ENCODE measurements at regions not wholly inside any gene's neighbourhood (a gene's known extent, or its start where the extent isn't known, plus 50 kb on each side); places are given as distances from the start of the nearest gene placed in this dataset.

GRCh38 chr3:13728487-13728886 is 151.4 kb downstream of the WNT7A start (continued):
- TF ChIP-seq ELF4 (CRISPR knock-in tag; IDR thresholded peaks at IDR 0.05; ENCODE audit: low read depth) (no peak), AR (CRISPR knock-in tag; IDR thresholded peaks at IDR 0.05) (no peak), FOXP4 (CRISPR knock-in tag; IDR thresholded peaks at IDR 0.05) (no peak), ZNF281 (CRISPR knock-in tag; IDR thresholded peaks at IDR 0.05) (no peak), CDX4 (CRISPR knock-in tag; IDR thresholded peaks at IDR 0.05; ENCODE audit: borderline replicate concordance) (no peak), ZNF512 (CRISPR knock-in tag; IDR thresholded peaks at IDR 0.05; ENCODE audit: borderline replicate concordance) (no peak)

- Mint-ChIP-seq H3K27ac (peak overlapping the region; percentile 88), H3K36me3 (peaks cover 22% of the 10 kb centered on the region), H3K4me1 (peaks cover 39% of the 10 kb centered on the region), H3K4me3 (peak overlapping the region; percentile 44), H3K9me3 (peaks cover 36% of the 10 kb centered on the region), H3K27me3 (ENCODE audit: low read depth) (peaks cover 3% of the 10 kb centered on the region)
- POLR2A ChIA-PET, result no interaction called here
- ATAC-seq (peak; percentile 66), DNase-seq (ENCODE audit: low spot score) (no peak)
- peak; percentile 49; the same call in 1 of the 2 replicates for TF ChIP-seq PRDM15 (CRISPR knock-in tag; IDR thresholded peaks at IDR 0.05)
- TF ChIP-seq SOX15 (CRISPR knock-in tag; IDR thresholded peaks at IDR 0.05), result no peak
- CTCF ChIA-PET, result interaction anchor here (0.6 to 1.2 kb wide), 3 partner anchors 73 to 152 kb away, joined by 3 to 4 read pairs (median 3); partner anchors contain the start of gene WNT7A
Observed at GRCh38 chr3:13727890-13728289, 152.0 kb downstream of the WNT7A start.
